GM12878 (cell line): ENCODE measurements at regions not wholly inside any gene's neighbourhood (a gene's known extent, or its start where the extent isn't known, plus 50 kb on each side); places are given as distances from the start of the nearest gene placed in this dataset.

ENCODE experiments used
- BACH1 ChIP-seq: fragments of 450-650 bp; IDR thresholded peaks from 2 replicates; pipeline ENCODE4 v1.6.1; 2017; ENCODE audit warnings: mild to moderate bottlenecking, borderline replicate concordance
- CHD2 ChIP-seq: IDR thresholded peaks from 2 replicates; pipeline ENCODE4 v1.6.1; 2011; ENCODE audit warnings: low read depth, low read length, improper control_type of control experiment, borderline replicate concordance
- CHD4 ChIP-seq: fragments of 200-600 bp; sonication (generic); IDR thresholded peaks from 2 replicates; pipeline ENCODE4 v1.6.1; 2016; ENCODE audit warnings: mild to moderate bottlenecking
- IKZF2 ChIP-seq, 2 experiments: fragments of 450-650 bp; IDR thresholded peaks; 2 replicates each; pipeline ENCODE4 v1.6.1; 2017; ENCODE audit warnings: mild to moderate bottlenecking in 2 of 2, moderate library complexity in 2 of 2
- IRF4 ChIP-seq: IDR thresholded peaks from 2 replicates; pipeline ENCODE4 v1.6.1; 2011; ENCODE audit warnings: low read depth, low read length
- MEF2A ChIP-seq: IDR thresholded peaks from 2 replicates; pipeline ENCODE4 v1.6.1; 2011; ENCODE audit warnings: low read depth, mild to moderate bottlenecking, low read length, moderate library complexity; ENCODE audit not compliant: insufficient read depth
- NRF1 ChIP-seq: conservative IDR thresholded peaks from 2 replicates; pipeline ENCODE4 v1.6.1; 2011; ENCODE audit warnings: mild to moderate bottlenecking, low read depth, low read length, improper control_type of control experiment
- PML ChIP-seq: IDR thresholded peaks from 2 replicates; pipeline ENCODE4 v1.6.1; 2012; ENCODE audit warnings: low read length, inconsistent platforms
- RAD21 ChIP-seq: IDR thresholded peaks from 2 replicates; pipeline ENCODE4 v1.6.1; 2011; ENCODE audit warnings: mild to moderate bottlenecking, low read depth, low read length, moderate library complexity; ENCODE audit not compliant: insufficient read depth
- RBBP5 ChIP-seq: fragments of 200-600 bp; sonication (generic); conservative IDR thresholded peaks from 2 replicates; pipeline ENCODE4 v1.6.1; 2016
- RUNX3 ChIP-seq: IDR thresholded peaks from 2 replicates; pipeline ENCODE4 v1.6.1; 2012; ENCODE audit warnings: low read length, inconsistent platforms
- TCF7 ChIP-seq: IDR thresholded peaks from 2 replicates; pipeline ENCODE4 v1.6.1; 2014; ENCODE audit warnings: antibody characterized with exemption, borderline replicate concordance
- ZBED1 ChIP-seq: IDR thresholded peaks from 2 replicates; pipeline ENCODE4 v1.6.1; 2016; ENCODE audit warnings: borderline replicate concordance
- TF ChIP-seq, protein P1 (sequence below): IDR thresholded peaks from 2 replicates; pipeline ENCODE4 v1.6.1; 2011; ENCODE audit warnings: low read depth, low read length, improper control_type of control experiment, borderline replicate concordance
- TF ChIP-seq, protein P2 (sequence below): fragments of 150-350 bp; IDR thresholded peaks from 2 replicates; pipeline ENCODE4 v1.6.1; 2014; ENCODE audit warnings: mild to moderate bottlenecking, low read depth, low read length
- TF ChIP-seq, protein P3 (sequence below): IDR thresholded peaks from 2 replicates; pipeline ENCODE4 v1.6.1; 2011; ENCODE audit warnings: mild to moderate bottlenecking, low read depth, low read length, moderate library complexity; ENCODE audit not compliant: insufficient replicate concordance
- TF ChIP-seq, protein P4 (sequence below): fragments of 450-650 bp; IDR thresholded peaks from 2 replicates; pipeline ENCODE4 v1.6.1; 2018; ENCODE audit warnings: borderline replicate concordance, mild to moderate bottlenecking; ENCODE audit not compliant: partially characterized antibody
- TF ChIP-seq, protein P5 (sequence below): IDR thresholded peaks from 2 replicates; pipeline ENCODE4 v1.6.1; 2012; ENCODE audit warnings: improper control_type of control experiment, low read depth, low read length; ENCODE audit not compliant: insufficient replicate concordance

DNA sequence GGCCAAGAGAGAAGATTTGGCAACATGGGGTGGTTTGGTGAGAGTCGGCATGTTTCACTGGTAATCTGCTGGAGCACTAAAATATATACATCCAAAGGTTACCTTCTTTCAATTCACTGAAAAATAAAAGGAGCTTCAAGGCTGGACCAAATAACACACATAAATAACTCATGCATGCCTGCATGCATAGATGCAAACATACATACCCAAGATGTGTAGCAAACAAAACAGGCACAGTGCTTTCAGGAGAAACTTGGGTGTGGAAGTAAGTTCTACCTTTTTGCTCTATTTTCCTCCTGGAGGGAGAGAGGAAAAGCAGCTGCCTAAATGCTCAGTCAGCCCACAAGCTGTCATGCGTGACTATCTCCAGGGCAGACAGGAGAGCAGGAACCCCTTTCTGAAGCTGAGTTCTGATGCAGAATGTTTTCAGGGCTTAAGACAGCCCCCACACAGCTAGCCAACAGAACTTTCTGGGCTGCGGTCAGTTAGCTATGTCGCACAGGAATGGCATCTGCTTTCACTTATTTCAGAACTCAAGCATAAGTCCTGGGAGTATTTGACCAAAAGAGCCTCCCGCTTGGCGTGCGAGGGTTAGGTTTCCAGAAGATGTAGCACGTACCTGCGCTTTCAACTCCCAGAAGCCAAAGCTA, 166.2 kb downstream of the TOMM20 start (continued):
- TF ChIP-seq TCF7: 0 out of 2 replicates have a peak, but pooled peaks have one; percentile 5
- peak; percentile 71; the same call in 1 of the 2 replicates for TF ChIP-seq CHD2
- TF ChIP-seq, protein P1, sequence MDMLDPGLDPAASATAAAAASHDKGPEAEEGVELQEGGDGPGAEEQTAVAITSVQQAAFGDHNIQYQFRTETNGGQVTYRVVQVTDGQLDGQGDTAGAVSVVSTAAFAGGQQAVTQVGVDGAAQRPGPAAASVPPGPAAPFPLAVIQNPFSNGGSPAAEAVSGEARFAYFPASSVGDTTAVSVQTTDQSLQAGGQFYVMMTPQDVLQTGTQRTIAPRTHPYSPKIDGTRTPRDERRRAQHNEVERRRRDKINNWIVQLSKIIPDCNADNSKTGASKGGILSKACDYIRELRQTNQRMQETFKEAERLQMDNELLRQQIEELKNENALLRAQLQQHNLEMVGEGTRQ: no peak
- no peak for TF ChIP-seq PML
- TF ChIP-seq, protein P2, sequence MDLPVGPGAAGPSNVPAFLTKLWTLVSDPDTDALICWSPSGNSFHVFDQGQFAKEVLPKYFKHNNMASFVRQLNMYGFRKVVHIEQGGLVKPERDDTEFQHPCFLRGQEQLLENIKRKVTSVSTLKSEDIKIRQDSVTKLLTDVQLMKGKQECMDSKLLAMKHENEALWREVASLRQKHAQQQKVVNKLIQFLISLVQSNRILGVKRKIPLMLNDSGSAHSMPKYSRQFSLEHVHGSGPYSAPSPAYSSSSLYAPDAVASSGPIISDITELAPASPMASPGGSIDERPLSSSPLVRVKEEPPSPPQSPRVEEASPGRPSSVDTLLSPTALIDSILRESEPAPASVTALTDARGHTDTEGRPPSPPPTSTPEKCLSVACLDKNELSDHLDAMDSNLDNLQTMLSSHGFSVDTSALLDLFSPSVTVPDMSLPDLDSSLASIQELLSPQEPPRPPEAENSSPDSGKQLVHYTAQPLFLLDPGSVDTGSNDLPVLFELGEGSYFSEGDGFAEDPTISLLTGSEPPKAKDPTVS: 0 out of 2 replicates have a peak, but pooled peaks have one; percentile 8
- peak; percentile 69; the same call in 1 of the 2 replicates for TF ChIP-seq IRF4
- no peak; the same call in 1 of the 2 replicates for TF ChIP-seq ZBED1
- TF ChIP-seq CHD4: no peak
- peak; percentile 78 for TF ChIP-seq MEF2A
- TF ChIP-seq, protein P3, sequence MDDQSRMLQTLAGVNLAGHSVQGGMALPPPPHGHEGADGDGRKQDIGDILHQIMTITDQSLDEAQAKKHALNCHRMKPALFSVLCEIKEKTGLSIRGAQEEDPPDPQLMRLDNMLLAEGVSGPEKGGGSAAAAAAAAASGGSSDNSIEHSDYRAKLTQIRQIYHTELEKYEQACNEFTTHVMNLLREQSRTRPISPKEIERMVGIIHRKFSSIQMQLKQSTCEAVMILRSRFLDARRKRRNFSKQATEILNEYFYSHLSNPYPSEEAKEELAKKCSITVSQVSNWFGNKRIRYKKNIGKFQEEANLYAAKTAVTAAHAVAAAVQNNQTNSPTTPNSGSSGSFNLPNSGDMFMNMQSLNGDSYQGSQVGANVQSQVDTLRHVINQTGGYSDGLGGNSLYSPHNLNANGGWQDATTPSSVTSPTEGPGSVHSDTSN: no peak
- TF ChIP-seq RAD21: peak; percentile 33
- peak; percentile 65; the same call in 1 of the 2 replicates for TF ChIP-seq BACH1
- TF ChIP-seq IKZF2 (IDR thresholded peaks at IDR 0.05): peak; percentile 35 to 57; a peak in 3 of 4 replicates
- TF ChIP-seq RBBP5: no peak
- no peak for TF ChIP-seq NRF1
- TF ChIP-seq, protein P4, sequence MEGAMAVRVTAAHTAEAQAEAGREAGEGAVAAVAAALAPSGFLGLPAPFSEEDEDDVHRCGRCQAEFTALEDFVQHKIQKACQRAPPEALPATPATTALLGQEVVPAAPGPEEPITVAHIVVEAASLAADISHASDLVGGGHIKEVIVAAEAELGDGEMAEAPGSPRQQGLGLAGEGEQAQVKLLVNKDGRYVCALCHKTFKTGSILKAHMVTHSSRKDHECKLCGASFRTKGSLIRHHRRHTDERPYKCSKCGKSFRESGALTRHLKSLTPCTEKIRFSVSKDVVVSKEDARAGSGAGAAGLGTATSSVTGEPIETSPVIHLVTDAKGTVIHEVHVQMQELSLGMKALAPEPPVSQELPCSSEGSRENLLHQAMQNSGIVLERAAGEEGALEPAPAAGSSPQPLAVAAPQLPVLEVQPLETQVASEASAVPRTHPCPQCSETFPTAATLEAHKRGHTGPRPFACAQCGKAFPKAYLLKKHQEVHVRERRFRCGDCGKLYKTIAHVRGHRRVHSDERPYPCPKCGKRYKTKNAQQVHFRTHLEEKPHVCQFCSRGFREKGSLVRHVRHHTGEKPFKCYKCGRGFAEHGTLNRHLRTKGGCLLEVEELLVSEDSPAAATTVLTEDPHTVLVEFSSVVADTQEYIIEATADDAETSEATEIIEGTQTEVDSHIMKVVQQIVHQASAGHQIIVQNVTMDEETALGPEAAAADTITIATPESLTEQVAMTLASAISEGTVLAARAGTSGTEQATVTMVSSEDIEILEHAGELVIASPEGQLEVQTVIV: no peak
- TF ChIP-seq RUNX3: no peak
- TF ChIP-seq, protein P5, sequence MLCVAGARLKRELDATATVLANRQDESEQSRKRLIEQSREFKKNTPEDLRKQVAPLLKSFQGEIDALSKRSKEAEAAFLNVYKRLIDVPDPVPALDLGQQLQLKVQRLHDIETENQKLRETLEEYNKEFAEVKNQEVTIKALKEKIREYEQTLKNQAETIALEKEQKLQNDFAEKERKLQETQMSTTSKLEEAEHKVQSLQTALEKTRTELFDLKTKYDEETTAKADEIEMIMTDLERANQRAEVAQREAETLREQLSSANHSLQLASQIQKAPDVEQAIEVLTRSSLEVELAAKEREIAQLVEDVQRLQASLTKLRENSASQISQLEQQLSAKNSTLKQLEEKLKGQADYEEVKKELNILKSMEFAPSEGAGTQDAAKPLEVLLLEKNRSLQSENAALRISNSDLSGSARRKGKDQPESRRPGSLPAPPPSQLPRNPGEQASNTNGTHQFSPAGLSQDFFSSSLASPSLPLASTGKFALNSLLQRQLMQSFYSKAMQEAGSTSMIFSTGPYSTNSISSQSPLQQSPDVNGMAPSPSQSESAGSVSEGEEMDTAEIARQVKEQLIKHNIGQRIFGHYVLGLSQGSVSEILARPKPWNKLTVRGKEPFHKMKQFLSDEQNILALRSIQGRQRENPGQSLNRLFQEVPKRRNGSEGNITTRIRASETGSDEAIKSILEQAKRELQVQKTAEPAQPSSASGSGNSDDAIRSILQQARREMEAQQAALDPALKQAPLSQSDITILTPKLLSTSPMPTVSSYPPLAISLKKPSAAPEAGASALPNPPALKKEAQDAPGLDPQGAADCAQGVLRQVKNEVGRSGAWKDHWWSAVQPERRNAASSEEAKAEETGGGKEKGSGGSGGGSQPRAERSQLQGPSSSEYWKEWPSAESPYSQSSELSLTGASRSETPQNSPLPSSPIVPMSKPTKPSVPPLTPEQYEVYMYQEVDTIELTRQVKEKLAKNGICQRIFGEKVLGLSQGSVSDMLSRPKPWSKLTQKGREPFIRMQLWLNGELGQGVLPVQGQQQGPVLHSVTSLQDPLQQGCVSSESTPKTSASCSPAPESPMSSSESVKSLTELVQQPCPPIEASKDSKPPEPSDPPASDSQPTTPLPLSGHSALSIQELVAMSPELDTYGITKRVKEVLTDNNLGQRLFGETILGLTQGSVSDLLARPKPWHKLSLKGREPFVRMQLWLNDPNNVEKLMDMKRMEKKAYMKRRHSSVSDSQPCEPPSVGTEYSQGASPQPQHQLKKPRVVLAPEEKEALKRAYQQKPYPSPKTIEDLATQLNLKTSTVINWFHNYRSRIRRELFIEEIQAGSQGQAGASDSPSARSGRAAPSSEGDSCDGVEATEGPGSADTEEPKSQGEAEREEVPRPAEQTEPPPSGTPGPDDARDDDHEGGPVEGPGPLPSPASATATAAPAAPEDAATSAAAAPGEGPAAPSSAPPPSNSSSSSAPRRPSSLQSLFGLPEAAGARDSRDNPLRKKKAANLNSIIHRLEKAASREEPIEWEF: no peak
